Activated CD8-positive, alpha-beta memory T cell treated with anti-CD3 and anti-CD28 coated beads for 36 hours (primary cell): ENCODE measurements at regions not wholly inside any gene's neighbourhood (a gene's known extent, or its start where the extent isn't known, plus 50 kb on each side); places are given as distances from the start of the nearest gene placed in this dataset.
"Not testable (repeated sequence)": the region's sequence is repeated elsewhere in the genome, so short reads cannot be mapped to it uniquely, and the experiment has no call there.

Experiments used
- CTCF ChIA-PET: fragments of 350-600 bp; sonication (Branson Sonifier 250); formaldehyde crosslinking; loops from one replicate; lab custom pipeline; 2021; ENCODE audit warnings: antibody characterized with exemption; lab: Charles Lee
- POLR2A ChIA-PET: fragments of 350-600 bp; sonication (Branson Sonifier 250); formaldehyde crosslinking; loops from one replicate; lab custom pipeline; 2021; ENCODE audit warnings: antibody characterized with exemption; lab: Charles Lee

DNA sequence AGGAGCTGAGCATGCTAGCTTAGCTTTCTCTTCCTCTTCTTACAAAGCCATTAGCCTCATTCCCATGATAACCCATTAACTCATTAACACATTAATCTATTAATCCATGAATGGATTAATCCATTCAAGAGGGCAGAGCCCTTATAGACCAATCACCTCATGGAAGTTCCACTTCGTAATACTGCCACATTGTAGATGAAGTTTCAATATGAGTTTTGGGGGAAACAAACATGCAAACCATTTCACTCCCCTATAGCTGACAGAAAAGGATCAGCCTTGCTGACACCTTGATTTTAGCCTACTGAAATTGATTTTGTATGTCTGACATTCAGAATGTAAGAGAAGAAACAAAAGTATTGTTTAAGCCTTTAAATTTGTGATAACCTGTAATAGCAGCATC lies 251.8 kb upstream of the GALNTL6 start:
- ChIA-PET POLR2A (no interaction called here), CTCF (no interaction called here)

DNA sequence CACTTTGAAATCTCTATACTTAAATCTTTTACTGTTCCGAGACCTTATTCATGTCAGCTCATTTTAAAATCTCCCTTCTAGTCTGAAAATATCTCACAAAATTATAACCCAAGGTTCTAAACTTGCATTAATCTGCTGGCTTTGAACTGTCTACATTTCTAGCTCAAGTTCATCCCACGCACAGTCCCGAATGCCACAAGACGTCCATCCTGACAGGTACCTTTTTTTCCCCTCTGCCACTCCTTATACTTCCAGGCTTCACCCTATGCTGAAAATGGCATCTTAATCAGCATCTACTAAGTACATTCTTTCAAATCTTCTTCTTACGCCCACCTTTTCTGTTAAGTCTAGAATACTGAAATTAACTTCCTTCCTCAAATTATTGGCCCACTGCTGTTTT lies 259.2 kb upstream of the GALNTL6 start:
- CTCF ChIA-PET = no interaction called here
- POLR2A ChIA-PET = no interaction called here

DNA sequence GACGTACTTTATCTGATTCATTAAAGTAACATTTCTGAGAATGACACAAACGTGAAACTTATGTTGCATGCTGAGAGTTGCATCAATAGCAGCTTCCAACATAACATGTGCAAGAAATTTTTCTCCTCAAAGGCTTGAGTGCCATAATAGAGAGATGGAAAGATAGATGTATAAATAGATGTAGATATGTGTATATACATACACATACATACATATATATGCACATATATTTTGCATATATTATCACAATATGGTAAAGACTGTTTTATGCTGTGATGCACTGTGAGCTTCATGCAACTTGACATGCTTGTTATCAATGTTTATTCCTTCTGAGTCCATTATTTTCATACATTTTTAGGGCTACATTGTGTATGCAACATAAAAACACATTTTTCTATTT lies 270.6 kb upstream of the GALNTL6 start:
- CTCF ChIA-PET = no interaction called here
- POLR2A ChIA-PET = no interaction called here

DNA sequence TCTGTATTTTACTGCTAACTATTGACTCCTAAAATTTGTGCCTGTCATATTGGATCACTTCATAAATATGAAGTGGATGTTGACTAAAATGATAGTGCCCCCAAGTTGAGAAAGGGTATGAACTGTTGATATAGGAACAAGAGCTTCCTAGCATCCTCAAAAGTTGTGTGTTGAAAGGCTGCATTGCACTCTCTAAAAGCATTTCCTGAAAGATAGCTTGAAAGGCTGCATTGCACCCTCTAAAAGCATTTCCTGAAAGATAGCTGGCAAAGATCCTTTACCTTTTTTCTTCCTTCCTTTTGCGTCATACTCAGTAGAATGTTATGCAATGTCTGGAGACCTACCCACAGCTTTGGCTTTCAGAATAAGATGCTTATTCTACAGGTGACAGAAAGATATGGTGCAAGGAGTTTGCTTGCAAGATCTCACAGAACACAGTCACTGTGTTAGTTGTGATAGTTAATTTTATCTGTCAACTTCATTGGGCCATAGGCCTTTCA lies 274.6 kb upstream of the GALNTL6 start:
- ChIA-PET CTCF (interaction anchor here (0.6 kb wide), 1 partner anchor 11 kb away, joined by 3 read pairs; no protein-coding TSS in a partner anchor), POLR2A (no interaction called here)

DNA sequence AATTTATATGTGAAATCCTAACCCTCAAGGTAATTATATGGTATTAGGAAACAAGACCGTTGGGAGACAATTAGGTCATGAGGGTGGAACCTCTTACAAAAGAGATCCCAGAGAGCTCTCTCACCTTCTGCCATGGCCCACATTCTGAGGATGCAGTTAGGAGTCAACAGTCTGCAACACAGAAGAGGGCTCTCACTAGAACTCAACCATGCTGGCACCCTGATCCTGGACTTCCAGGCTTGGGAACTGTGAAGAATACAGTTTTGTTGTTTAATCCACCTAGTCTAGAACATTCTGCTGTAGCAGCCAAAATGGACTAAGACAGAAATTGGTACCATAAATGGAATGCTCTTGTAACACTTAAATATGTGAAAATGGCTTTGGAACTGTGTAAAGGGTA lies 278.8 kb upstream of the GALNTL6 start:
- POLR2A ChIA-PET = no interaction called here
- CTCF ChIA-PET = no interaction called here

DNA sequence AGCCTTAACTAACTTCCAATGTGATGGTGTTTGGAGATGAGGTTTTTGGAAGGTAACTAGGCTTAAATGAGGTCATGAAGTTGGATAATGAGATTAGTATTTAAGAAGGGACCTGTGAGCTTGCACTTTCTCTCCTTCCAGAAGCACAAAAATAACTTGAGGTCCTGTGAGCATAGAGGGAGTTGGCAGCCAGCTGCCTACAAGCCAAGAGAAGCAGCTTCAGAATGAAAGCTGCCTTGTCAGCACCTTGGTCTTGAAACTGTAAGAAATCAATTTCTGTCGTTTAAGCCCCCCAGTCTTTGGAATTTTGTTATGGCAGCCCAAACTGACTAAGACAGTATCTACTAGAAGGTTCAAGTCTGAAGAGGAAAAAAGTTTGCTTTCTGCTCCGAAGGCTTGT lies 280.2 kb upstream of the GALNTL6 start:
- CTCF ChIA-PET = no interaction called here
- POLR2A ChIA-PET = no interaction called here

DNA sequence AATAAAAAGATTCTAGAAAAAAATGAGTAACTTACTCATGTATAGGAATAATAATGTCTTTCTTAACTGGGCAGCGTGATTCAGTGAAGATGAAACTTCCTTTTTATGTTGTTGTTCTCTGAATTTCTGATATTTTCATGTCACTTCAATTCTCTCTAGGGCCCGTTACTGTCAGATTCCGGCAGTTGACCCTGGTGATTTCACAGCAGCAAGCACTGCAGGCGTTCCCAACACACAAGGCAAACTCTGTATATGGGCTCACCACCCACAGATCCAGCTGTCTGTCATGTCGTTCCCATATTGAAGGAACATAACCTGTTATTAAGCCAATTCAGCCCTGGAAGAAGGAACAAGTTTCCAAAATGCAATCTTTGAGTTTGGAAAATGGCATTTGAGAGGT lies 288.3 kb upstream of the GALNTL6 start:
- ChIA-PET CTCF (no interaction called here), POLR2A (no interaction called here)

DNA sequence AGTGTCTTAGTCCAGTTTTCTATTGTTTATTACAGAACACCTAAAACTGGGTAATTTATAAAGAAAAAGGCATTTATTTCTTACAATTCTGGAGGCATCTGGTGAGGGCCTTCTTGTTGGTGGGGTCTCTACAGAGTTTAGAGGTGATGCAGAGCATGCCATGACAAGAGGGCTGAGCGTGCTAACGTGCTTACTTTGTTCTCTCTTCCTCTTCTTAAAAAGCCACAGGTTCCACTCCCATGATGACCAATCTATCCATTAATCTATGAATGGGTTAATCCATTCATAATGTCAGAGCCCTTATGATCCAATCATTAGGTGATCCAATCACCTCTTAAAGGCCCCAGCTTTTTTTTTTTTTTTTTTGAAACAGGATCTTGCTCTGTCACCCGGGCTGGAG lies 291.5 kb upstream of the GALNTL6 start:
- ChIA-PET CTCF (no interaction called here), POLR2A (no interaction called here)

DNA sequence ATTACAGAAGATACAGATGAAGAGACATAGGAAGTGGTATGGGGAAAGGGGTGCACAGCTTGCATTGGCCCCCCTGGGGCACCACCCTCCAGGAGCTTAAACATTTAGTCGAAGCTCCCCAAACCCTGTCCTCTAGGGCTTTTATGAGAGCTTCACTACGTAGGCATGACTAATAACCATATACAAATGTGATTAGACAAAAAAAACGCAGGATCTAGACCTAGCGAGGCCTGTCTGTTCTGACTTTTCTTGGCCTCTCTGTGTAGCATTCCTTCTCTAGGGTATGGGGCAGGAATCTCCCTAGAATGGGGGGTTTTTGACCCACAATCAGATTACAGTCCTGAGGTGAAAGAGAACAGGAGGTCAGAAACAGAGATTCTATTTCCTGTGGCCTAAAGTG lies 293.7 kb upstream of the GALNTL6 start:
- ChIA-PET POLR2A (no interaction called here), CTCF (no interaction called here)

DNA sequence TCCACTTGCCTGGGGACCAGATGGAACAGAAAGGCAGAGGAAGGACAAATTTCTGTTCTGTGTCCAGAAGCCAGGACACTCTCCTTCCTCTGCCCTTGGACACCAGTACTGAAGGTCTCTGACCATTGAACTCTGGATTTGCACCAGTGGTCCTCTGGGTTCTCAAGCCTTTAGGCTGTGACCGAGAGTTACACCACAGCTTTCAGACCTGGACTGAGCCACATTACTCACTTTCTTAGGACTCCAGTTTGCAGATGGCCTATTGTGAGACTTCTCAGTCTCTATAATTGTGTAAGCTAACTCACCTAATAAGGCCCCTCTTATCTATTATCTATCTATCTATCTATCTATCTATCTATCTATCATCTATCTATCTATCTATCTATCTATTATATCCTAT lies 295.3 kb upstream of the GALNTL6 start:
- CTCF ChIA-PET = no interaction called here
- POLR2A ChIA-PET = no interaction called here

DNA sequence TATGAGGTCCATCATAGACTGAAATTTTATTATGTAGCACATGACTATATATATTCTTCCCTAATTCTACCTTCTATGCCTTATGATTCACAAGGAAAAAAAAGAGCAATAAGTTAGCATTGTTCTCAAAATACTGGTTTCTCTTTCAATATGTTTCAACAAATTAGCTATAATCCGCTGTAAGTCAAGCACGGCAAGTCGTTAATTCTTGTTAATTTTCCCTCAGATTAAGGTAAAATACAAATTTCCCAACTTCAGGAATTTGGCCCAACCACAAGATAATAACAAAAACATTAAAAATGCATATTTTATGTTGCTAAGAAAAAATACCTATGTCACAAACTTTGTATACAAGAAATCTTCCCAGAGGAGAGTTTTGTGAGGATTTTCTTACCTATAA lies 296.5 kb upstream of the GALNTL6 start:
- CTCF ChIA-PET = interaction anchor here (0.7 kb wide), 1 partner anchor 1099 kb away, joined by 3 read pairs; no protein-coding TSS in a partner anchor
- POLR2A ChIA-PET = no interaction called here

DNA sequence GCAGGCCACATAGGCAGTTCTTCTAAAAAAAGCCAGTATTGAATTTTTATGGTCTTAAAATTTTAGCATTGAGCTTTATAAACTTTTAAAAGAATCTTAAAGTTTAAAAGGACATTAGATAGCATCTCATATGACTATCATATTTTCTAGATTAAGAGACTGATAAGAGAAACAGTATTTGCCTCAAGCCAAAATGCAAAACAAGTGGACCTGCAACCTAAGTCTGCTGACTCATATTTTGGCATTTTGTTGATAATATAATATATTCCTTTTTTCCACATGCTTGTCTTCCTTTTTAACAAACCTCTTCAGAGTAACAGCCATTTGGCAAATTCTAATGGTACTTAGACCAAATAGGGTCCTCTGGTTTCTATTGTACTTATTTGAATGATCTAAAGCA lies 328.5 kb upstream of the GALNTL6 start:
- ChIA-PET CTCF (no interaction called here), POLR2A (no interaction called here)

DNA sequence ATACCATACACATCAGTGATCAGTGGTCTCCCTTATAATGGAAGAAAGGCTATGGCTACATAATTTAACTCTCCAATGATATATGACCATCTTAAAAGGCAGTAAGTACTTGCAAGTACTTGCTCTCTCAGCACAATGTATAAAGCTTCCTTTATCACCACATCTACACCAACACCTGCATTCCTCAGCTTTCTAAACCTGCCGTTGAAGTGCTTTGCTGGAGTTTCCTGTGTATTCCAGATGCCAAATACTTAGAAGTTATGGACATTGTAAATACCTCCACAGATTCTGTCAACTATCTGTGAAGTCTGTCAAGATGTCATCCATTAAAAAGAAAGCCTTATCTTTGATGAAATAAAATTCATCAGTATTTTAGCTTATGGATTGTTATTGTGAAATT lies 335.0 kb upstream of the GALNTL6 start:
- ChIA-PET CTCF (no interaction called here), POLR2A (no interaction called here)

DNA sequence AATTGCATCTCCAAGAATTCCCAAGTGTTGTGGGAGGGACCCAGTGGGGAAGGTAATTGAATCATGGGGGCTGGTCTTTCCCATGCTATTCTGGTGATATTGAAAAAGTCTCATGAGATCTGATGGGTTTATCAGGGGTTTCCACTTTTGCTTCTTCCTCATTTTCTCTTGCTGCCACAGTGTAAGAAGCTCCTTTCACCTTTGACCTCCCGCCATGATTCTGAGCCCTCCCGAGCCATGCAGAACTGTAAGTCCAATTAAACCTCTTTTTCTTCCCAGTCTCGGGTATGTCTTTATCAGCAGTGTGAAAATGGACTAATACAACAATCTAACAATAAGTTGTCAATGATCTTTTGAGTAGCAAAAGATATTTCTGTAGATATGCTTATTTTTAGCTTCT lies 338.1 kb upstream of the GALNTL6 start:
- CTCF ChIA-PET, POLR2A ChIA-PET: not testable (repeated sequence)

DNA sequence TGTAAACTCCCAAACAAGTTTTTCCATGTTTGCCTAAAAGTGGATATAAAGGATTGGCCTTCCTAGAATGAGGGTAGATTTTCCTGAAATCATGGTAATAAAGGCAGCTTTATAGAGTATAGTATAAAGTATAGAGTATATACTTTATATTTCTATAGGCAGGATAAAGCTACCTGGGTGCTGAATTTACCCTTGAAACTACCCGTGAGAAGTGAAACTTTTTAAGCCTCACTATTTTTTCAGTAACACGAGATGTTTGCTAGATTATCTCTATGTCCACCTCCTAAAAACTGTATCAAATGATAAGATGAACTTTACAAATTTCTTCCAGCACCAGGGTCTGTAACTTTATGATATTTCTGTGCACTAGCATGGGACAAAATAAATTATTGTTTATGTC lies 340.0 kb upstream of the GALNTL6 start:
- ChIA-PET POLR2A (no interaction called here), CTCF (no interaction called here)

DNA sequence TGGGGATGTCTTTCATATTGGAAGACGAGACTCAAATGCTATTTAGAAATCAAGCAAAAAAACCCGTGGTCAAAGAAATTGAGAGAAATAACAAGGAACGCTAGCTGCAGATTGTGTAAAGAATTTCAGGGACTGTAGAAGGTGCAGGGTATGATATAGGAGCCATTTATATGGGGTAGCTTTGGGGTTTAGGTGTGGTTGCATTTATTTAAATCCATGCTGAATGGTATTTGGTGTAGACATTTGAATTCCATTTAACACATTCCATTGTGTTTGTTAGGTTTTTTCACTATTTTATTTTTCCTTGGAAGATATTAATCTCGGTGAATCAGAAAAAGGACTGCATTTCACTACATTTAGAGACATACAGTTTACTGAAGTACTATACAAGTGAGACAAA lies 341.0 kb upstream of the GALNTL6 start:
- ChIA-PET CTCF (no interaction called here), POLR2A (no interaction called here)

DNA sequence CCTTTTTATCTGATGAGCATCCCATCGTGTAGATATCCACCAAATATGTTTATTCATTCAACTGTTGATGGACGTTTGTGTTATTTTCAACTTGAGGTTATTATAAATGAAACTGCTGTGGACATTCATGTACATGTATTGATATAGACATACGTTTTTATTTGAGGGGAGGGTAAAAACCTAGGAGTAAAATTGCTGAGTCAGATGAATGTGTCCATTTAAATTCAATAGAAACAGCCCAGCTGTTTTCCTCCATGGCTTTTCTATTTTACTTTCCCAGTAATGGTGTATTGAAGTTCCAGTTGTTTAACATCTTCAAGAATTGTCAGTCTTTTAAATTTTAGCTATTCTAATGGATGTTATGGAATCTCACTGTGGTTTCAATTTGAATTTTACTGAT lies 348.7 kb upstream of the GALNTL6 start:
- ChIA-PET CTCF (no interaction called here), POLR2A (no interaction called here)

DNA sequence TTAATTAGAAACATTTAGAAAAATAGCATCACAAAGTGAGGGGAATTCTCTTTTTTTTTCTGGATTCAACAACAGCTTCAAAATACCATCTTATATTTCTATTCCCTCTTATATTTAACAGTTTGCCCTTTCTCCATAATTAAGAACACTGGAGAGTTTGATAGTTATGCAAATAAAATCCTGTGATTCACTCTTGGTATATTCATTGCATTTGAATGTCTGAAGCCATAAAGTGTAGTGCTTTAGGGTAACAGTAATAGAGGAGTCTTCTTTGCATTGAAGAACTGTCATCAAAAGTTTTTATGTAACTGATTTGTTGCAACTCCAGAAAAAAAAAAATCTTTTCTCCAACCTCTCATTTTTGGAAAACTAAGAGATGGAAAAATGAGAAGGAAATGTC lies 352.0 kb upstream of the GALNTL6 start:
- CTCF ChIA-PET = no interaction called here
- POLR2A ChIA-PET = no interaction called here

DNA sequence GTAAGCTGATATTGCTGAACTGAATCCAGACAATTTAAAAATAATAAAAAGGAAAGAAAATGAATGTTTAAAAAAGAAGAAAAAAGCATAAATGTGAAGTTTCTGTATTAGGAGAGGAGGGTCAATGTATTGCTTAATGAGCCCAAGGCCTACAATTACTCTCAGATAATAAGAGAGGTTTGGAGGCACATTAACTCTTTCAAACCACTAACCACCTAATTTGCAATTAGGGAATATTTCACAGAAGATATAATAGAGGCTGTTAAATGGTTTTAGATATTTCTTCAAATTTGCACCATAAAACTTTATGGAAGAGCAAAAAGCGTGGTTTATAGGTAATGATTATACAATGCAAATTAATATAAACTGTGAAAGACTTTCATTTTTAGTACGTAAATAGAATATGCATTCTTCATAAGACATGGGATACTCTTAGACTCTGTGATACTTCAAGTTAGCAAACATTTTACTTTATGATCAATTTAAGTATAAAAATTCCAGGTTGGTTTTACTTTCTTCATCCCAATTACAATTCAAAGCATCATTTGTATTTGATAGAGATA lies 364.2 kb upstream of the GALNTL6 start:
- POLR2A ChIA-PET = no interaction called here
- CTCF ChIA-PET = no interaction called here

DNA sequence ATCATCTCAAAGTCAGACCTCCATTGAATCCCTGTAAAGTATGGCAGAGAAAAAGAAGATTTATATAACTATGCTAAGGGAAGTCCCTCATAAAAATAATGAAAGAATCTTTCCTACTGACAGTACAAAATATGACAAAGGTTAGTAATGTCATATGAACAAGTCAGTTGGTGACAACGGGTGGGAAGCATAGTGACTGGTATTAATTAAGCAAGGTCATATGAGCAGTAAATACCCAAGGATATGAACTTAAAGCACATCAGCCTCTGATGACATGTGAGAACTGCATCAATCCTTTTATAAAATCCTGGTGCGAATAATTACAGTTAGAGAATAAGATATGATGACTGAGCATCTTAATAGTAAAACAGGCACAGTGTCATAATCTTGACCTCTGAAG lies 364.8 kb upstream of the GALNTL6 start:
- CTCF ChIA-PET = no interaction called here

DNA sequence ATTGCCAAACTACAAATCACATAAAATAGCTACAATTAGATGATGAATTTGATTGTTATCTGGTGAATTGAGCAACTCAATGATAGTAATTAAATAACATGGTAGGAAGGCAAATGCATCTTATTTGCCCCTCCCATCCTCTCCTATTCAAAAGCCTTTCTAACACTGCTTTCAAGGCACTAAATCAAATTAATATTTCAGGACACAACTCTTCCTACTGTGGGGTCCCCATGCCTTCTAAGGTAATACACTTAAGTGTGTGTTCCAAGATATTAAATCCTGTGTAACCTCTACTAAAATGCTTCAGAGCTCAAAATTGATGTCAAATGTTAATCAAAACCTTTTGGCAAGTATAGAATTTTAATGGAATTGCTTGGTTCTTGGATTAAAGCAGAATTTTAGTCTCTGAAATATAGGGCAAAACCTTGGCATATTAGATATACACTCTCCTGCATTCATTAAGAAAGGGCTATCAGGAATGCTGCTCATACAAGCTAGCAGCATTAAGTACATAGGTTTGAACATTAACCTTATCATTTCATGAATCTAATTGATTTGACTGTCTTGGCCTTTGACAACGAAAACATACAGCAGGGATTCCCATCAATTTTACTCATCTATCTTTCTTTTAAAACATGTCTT lies 371.8 kb upstream of the GALNTL6 start:
- ChIA-PET POLR2A (no interaction called here), CTCF (no interaction called here)

More for the DNA sequence above, 364.8 kb upstream of the GALNTL6 start:
- POLR2A ChIA-PET = no interaction called here

DNA sequence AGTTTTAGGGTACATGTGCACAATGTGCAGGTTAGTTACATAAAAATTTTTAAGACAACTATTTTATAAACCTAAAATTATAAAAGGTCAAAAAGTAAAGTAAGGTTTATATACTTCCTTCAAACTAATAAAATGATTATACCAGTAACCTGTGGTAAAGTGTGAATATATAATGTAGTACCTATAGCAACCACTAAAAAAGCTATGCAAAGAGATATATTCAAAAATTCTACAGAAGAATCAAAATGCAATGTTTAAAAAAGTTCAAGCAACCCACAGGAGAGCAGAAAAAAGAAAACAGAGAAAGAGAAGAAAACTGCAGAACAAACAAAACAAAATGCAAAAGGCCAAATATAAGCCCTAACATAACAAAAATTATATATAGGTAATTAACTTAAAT lies 379.5 kb upstream of the GALNTL6 start:
- ChIA-PET CTCF (no interaction called here), POLR2A (no interaction called here)
